ENCODE measurements at regions not wholly inside any gene's neighbourhood (a gene's known extent, or its start where the extent isn't known, plus 50 kb on each side); places are given as distances from the start of the nearest gene placed in this dataset.
"Not testable (repeated sequence)": the region's sequence is repeated elsewhere in the genome, so short reads cannot be mapped to it uniquely, and the experiment has no call there.

DNA sequence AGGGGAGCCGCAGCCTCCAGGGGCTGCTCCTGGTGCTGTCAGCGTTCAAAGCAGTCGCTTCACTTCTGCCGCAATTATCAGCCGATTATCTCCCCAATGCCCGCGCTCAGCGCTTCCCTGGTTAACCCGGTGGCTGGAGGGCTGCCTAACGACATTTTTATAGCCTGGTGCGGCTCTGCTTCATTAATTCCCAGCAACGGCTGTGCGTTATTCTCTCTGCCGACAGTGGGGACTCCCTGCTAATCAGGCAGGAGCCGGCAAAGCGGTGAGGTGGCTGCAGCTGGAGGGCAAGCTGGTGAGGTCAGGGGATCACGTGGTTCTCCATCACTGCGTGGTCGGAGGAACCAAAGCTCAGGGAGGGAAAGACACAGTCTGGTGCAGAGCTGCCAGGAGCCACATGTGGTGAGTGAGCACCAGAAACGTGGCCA, 62.9 kb downstream of the GLRX5 start:
- peak; percentile 13 for DNase-seq
- Mint-ChIP-seq H3K36me3 (no peaks in the 10 kb centered on the region), H3K9me3 (no peaks in the 10 kb centered on the region), H3K4me3 (no peak overlapping the region), H3K4me1 (no peaks in the 10 kb centered on the region), H3K27ac (no peak overlapping the region), H3K27me3 (peaks cover 32% of the 10 kb centered on the region)

GRCh38 chr14:95601650-95602049, 66.8 kb downstream of the GLRX5 start:
- Mint-ChIP-seq H3K4me1 (no peaks in the 10 kb centered on the region), H3K4me3 (no peak overlapping the region)
- no peak for DNase-seq

GRCh38 chr14:95603415-95603814, 68.6 kb downstream of the GLRX5 start:
- no peaks in the 10 kb centered on the region for H3K36me3 Mint-ChIP-seq
- DNase-seq, result no peak
- H3K27me3 Mint-ChIP-seq, result peaks cover 18% of the 10 kb centered on the region
- no peak overlapping the region for H3K27ac Mint-ChIP-seq
- no peaks in the 10 kb centered on the region for H3K4me1 Mint-ChIP-seq
- no peaks in the 10 kb centered on the region for H3K9me3 Mint-ChIP-seq
- H3K4me3 Mint-ChIP-seq, result no peak overlapping the region

More at GRCh38 chr14:95601650-95602049, 66.8 kb downstream of the GLRX5 start:
- H3K27ac Mint-ChIP-seq, result no peak overlapping the region
- no peaks in the 10 kb centered on the region for H3K9me3 Mint-ChIP-seq
- peaks cover 32% of the 10 kb centered on the region for H3K27me3 Mint-ChIP-seq
- H3K36me3 Mint-ChIP-seq, result no peaks in the 10 kb centered on the region

DNA sequence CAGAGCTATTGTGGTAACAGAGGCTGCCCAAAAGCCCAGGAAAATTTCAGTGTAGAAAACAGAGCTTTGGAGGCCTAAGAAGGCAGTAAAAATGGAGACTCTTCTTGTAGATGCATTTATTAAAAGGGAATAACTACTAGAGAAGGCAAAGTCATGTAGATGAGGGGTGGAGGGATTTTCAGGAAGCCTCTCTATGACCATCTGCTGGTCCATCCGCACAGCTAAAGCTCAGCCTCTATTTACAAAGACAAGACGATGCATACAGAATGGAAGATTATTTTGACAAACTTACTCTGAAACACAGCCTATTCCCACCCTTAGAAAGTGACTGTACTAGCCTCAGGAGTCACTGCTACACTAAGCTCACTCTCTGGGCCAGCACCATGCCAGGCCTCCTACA, 71.4 kb downstream of the GLRX5 start:
- no peaks in the 10 kb centered on the region for H3K36me3 Mint-ChIP-seq
- no peak overlapping the region for H3K4me3 Mint-ChIP-seq
- peaks cover 17% of the 10 kb centered on the region for H3K27me3 Mint-ChIP-seq

DNA sequence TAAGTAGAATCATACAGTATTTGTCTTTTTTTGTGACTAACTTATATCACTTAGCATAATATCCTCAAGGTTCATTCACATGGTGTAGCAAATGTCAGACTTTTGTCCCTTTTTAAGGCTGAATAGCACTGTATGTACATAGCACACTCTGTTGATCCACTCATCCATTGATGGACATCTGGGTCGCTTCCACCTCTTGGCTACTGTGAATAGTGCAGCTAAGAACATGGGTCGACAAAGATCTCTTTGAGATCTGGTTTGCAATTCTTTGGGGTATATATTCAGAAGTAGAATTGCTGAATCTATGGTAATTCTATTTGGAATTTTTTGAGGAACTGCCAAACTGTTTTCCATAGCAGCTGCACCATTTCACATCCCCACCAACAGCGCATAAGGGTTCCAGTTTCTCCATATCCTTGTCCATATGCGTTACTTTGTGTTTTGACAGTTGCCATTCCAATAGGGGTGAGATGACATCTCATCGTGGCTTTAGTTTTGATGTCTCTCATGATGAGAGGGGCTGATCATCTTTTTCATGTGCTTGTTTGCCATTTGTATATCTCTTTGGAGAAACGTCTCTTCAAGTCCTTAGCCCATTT, 73.9 kb downstream of the GLRX5 start:
- H3K27ac Mint-ChIP-seq, result no peak overlapping the region
- H3K4me3 Mint-ChIP-seq, result no peak overlapping the region
- H3K4me1 Mint-ChIP-seq, result no peaks in the 10 kb centered on the region
- no peaks in the 10 kb centered on the region for H3K36me3 Mint-ChIP-seq
- peaks cover 30% of the 10 kb centered on the region for H3K27me3 Mint-ChIP-seq
- no peaks in the 10 kb centered on the region for H3K9me3 Mint-ChIP-seq
- DNase-seq, result no peak

More for the DNA sequence above, 71.4 kb downstream of the GLRX5 start:
- H3K27ac Mint-ChIP-seq, result no peak overlapping the region
- no peaks in the 10 kb centered on the region for H3K9me3 Mint-ChIP-seq
- DNase-seq, result no peak
- no peaks in the 10 kb centered on the region for H3K4me1 Mint-ChIP-seq

DNA sequence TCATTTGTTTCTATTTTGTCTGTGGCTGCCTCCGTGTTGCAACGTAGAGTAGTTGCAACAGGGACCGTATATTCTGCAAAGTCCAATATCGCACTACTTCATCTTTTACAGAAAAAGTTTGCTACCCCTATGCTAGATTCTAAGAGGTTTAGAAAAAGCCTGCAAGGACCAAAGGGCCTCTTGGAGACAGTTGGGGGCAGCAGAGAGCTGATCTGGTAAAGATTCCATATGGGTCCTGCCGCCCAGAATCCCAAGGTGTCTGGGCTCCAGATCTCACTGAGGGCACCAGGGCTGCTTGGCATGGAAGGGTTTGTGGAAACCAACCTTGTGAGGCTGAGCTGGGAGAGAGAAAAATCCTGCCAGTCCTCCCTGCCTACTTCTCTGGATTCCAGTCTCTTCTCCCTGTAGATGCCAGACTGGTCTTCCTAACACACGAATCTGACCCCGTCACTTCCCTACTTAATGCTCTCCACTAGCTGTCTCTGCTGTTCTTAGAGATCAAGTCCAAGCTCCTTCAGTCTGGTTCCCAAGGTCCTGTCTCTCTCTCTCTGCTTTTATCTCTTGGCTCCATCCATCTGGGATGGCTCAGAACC, 74.6 kb downstream of the GLRX5 start:
- no peak overlapping the region for H3K27ac Mint-ChIP-seq
- H3K4me3 Mint-ChIP-seq, result no peak overlapping the region
- H3K9me3 Mint-ChIP-seq, result no peaks in the 10 kb centered on the region
- no peak for DNase-seq
- H3K36me3 Mint-ChIP-seq, result no peaks in the 10 kb centered on the region
- no peaks in the 10 kb centered on the region for H3K4me1 Mint-ChIP-seq
- H3K27me3 Mint-ChIP-seq, result peaks cover 33% of the 10 kb centered on the region

GRCh38 chr14:95611293-95611880, 74.8 kb upstream of the TCL1B start:
- H3K9me3 Mint-ChIP-seq, result no peaks in the 10 kb centered on the region
- peaks cover 34% of the 10 kb centered on the region for H3K27me3 Mint-ChIP-seq
- no peak overlapping the region for H3K27ac Mint-ChIP-seq
- H3K4me3 Mint-ChIP-seq, result no peak overlapping the region
- no peaks in the 10 kb centered on the region for H3K4me1 Mint-ChIP-seq
- DNase-seq, result no peak
- no peaks in the 10 kb centered on the region for H3K36me3 Mint-ChIP-seq

GRCh38 chr14:95614349-95614748, 71.9 kb upstream of the TCL1B start:
- Mint-ChIP-seq H3K4me1 (no peaks in the 10 kb centered on the region), H3K27ac (no peak overlapping the region), H3K9me3 (no peaks in the 10 kb centered on the region), H3K4me3 (no peak overlapping the region), H3K27me3 (peaks cover 29% of the 10 kb centered on the region), H3K36me3 (no peaks in the 10 kb centered on the region)
- DNase-seq, result no peak

DNA sequence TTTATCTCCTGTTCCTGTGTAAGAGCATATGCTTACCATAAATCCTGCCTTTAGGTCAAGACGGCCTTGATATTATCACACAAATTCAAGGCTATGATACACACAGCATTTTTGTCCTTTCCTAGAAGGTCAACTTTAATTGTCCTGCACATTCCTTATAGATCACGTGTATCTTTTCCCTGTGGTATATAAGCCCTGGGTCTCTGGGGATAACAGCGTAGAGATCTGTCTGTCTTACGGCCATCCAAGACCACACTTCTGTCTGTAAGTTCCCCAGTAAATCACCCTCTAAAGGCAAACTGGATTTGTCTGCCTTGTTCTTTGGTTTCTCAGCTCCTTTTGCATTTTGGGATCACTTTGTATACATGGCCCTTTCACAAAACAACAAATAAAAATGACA, 69.5 kb upstream of the TCL1B start:
- Mint-ChIP-seq H3K36me3 (no peaks in the 10 kb centered on the region), H3K27me3 (peaks cover 18% of the 10 kb centered on the region), H3K4me1 (no peaks in the 10 kb centered on the region), H3K27ac (no peak overlapping the region), H3K4me3 (no peak overlapping the region), H3K9me3 (no peaks in the 10 kb centered on the region)
- DNase-seq, result no peak

DNA sequence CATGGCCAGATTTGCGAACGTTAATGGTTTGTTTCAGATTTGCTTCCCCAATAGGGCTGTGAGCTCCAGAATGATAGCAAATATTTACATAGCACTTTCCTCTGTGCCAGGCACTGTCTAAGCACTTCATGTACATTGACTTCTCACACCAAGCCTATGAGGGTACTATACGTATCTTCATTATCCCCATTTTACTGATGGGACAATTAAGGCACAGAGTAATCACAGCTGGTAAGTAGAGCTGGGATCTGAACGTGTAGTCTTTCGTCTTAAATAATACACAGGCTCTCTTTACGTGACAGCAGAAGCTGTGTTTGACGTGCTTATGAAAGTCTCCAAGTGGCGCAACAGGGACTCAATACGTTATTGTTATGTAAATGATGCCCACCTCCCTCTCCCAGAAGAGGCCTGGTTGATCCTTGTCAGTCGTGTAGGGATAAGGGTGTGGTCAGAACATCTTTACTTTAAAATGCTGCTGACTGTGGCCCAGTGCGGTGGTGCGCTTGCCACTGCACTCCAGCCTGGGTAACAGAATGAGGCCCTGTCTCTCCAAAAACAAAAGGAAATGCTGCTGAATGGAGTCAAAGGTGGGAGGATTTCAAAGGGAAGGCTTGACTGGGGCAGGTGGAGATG, 66.3 kb upstream of the TCL1B start:
- DNase-seq, result no peak
- Mint-ChIP-seq H3K9me3 (peaks cover 1% of the 10 kb centered on the region), H3K4me3 (no peak overlapping the region), H3K36me3 (no peaks in the 10 kb centered on the region), H3K27ac (no peak overlapping the region), H3K27me3 (peaks cover 5% of the 10 kb centered on the region), H3K4me1 (no peaks in the 10 kb centered on the region)

GRCh38 chr14:95620659-95621059, 65.6 kb upstream of the TCL1B start:
- no peak for DNase-seq
- no peak overlapping the region for H3K4me3 Mint-ChIP-seq
- H3K4me1 Mint-ChIP-seq, result no peaks in the 10 kb centered on the region
- peaks cover 1% of the 10 kb centered on the region for H3K9me3 Mint-ChIP-seq
- no peaks in the 10 kb centered on the region for H3K36me3 Mint-ChIP-seq
- H3K27me3 Mint-ChIP-seq, result peaks cover 5% of the 10 kb centered on the region
- no peak overlapping the region for H3K27ac Mint-ChIP-seq

GRCh38 chr14:95623195-95623594, 63.0 kb upstream of the TCL1B start:
- Mint-ChIP-seq H3K27me3 (peaks cover 5% of the 10 kb centered on the region), H3K27ac (no peak overlapping the region), H3K4me1 (no peaks in the 10 kb centered on the region), H3K4me3 (no peak overlapping the region), H3K36me3 (no peaks in the 10 kb centered on the region), H3K9me3 (peaks cover 1% of the 10 kb centered on the region)
- no peak for DNase-seq

DNA sequence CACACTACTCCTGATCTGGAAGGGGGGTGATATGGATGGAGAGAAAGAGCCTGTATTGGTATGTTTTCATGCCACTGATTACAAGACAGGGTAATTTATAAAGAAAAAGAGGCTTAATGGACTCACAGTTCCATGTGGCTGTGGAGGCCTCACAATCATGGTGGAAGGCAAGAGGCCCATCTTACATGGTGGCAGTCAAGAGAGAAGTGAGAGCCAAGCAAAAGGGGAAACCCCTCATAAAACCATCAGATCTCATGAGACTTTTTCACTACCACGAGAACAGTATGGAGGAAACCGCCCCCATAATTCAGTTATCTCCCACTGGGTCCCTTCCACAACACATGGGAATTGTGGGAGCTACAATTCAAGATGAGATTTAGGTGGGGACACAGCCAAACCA, 60.5 kb upstream of the TCL1B start:
- H3K4me3 Mint-ChIP-seq, H3K9me3 Mint-ChIP-seq, H3K4me1 Mint-ChIP-seq, DNase-seq, H3K36me3 Mint-ChIP-seq, H3K27me3 Mint-ChIP-seq, H3K27ac Mint-ChIP-seq: not testable (repeated sequence)

DNA sequence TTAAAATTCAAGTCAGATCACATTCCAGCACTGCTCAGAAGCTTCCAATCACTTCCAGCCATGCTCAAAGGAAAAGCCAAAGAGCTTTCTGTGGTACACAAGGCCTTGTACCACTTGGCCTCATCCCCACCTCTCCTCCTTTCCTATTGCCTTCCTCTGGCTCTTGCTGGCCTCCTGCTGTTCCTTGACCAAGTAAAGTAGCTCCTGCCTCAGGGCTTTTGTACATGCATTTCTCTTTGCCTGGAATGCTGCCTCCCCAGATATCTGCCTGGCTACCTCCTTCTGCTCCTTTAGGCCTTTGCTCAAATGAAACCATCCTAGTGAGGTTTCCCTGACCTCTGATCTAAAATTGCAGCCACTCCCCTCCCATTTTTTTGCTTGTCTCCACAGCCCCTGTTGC, 51.2 kb upstream of the TCL1B start:
- H3K9me3 Mint-ChIP-seq, result peaks cover 5% of the 10 kb centered on the region
- H3K27me3 Mint-ChIP-seq, result peaks cover 11% of the 10 kb centered on the region
- H3K4me3 Mint-ChIP-seq, result no peak overlapping the region
- no peaks in the 10 kb centered on the region for H3K4me1 Mint-ChIP-seq
- H3K36me3 Mint-ChIP-seq, result no peaks in the 10 kb centered on the region
- H3K27ac Mint-ChIP-seq, result no peak overlapping the region
- DNase-seq, result no peak
